ENCODE measurements at regions not wholly inside any gene's neighbourhood (a gene's known extent, or its start where the extent isn't known, plus 50 kb on each side); places are given as distances from the start of the nearest gene placed in this dataset.

- Histone ChIP-seq H2AK5ac (ENCODE audit: insufficient read length, low read length) (no peak overlapping the region), H3K79me1 (ENCODE audit: insufficient read depth, low read depth, low read length, poor library complexity, severe bottlenecking) (no peaks in the 10 kb centered on the region), H3K4me1 (ENCODE audit: insufficient read depth, low read length) (no peaks in the 10 kb centered on the region), H4K8ac (replicated peaks; ENCODE audit: insufficient read length, low read depth, low read length) (no peak overlapping the region), H3K9me3 (ENCODE audit: control insufficient read depth, low read depth, low read length) (no peaks in the 10 kb centered on the region), H2BK15ac (ENCODE audit: low read depth, low read length) (no peak overlapping the region), H2BK12ac (ENCODE audit: insufficient read length, low read depth, low read length) (no peak overlapping the region), H3K23me2 (ENCODE audit: insufficient read length, low read depth, low read length, poor library complexity, severe bottlenecking) (no peaks in the 10 kb centered on the region), H3K27me3 (ENCODE audit: insufficient read depth, low read length) (no peaks in the 10 kb centered on the region), H4K5ac (ENCODE audit: insufficient read length, low read depth, low read length) (no peak overlapping the region), H3K27ac (ENCODE audit: insufficient read length, low read depth, low read length) (no peak overlapping the region), H2AFZ (ENCODE audit: low read length) (no peak overlapping the region), H3K4ac (ENCODE audit: low read depth, low read length) (no peak overlapping the region), H2BK5ac (ENCODE audit: insufficient read length, low read length) (no peak overlapping the region), H3K23ac (ENCODE audit: insufficient read length, low read depth, low read length) (no peak overlapping the region), H3K18ac (ENCODE audit: insufficient read length, low read depth, low read length) (no peak overlapping the region), H3K4me2 (ENCODE audit: insufficient read depth, insufficient read length, low read length) (no peak overlapping the region), H3T11ph (ENCODE audit: low read length) (no peak overlapping the region), H2BK120ac (ENCODE audit: low read depth, low read length, poor library complexity, severe bottlenecking) (no peak overlapping the region), H4K20me1 (ENCODE audit: control insufficient read depth, insufficient read depth, insufficient read length) (no peaks in the 10 kb centered on the region), H2BK20ac (ENCODE audit: low read depth, low read length, poor library complexity, severe bottlenecking) (no peak overlapping the region), H3K56ac (ENCODE audit: insufficient read length, low read depth, low read length) (no peak overlapping the region), H3K79me2 (ENCODE audit: insufficient read depth, low read length) (no peaks in the 10 kb centered on the region), H3K14ac (ENCODE audit: insufficient read depth, low read length) (no peak overlapping the region), H4K91ac (ENCODE audit: insufficient read length, low read depth, low read length) (no peak overlapping the region), H3K9ac (ENCODE audit: extremely low read depth, insufficient read length, low read length) (no peak overlapping the region)
- Mint-ChIP-seq H3K27me3 (ENCODE audit: low read depth) (no peaks in the 10 kb centered on the region), H3K4me3 (no peak overlapping the region), H3K27ac (no peak overlapping the region), H3K9me3 (peaks cover 9 to 18% of the 10 kb centered on the region in 2 experiments), H3K36me3 (ENCODE audit: insufficient read depth in 1 of 3, low read depth in 3 of 3) (peaks cover 0 to 24% (median 2%) of the 10 kb centered on the region in 3 experiments; a peak in 5 of 7 replicates), H3K4me1 (no peaks in the 10 kb centered on the region)
- TF ChIP-seq CTCF (conservative IDR thresholded peaks at IDR 0.05), result no peak
- no CpG with 5 or more reads among the region's 1 CpG for WGBS (ENCODE audit: extremely low coverage, insufficient read length, low lambda C conversion rate)
- no peak for DNase-seq
These were observed 779.3 kb downstream of the CDH9 start for GRCh38 chr5:26259081-26259480.
